ENCODE measurements at regions not wholly inside any gene's neighbourhood (a gene's known extent, or its start where the extent isn't known, plus 50 kb on each side); places are given as distances from the start of the nearest gene placed in this dataset.

DNA sequence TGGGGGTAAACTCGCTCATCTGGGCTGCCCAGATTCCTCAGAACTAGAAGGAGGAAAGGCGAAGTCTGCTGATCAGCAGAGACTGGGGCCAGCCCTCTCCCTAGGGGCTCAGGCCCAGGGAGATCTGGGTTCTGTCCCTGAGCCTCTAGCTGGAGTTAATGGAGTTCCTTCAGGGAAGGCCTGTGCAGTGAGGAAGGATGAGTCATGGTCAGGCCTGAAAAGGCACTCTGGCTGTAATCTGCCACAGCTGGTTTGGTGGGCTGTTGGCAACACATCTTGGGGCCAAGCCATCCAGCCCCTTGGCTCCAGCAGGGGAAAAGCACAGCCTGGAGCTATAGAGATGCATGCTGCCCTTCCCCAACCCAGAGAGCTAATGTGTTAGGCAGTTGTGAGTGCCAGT lies 459.6 kb downstream of the PRELID2 start:
- H3K36me3 ChIP-seq (ENCODE audit: control insufficient read depth in 2 of 2, extremely low read depth in 1 of 2, insufficient read depth in 1 of 2, low read length in 1 of 2): no peaks in the 10 kb centered on the region

DNA sequence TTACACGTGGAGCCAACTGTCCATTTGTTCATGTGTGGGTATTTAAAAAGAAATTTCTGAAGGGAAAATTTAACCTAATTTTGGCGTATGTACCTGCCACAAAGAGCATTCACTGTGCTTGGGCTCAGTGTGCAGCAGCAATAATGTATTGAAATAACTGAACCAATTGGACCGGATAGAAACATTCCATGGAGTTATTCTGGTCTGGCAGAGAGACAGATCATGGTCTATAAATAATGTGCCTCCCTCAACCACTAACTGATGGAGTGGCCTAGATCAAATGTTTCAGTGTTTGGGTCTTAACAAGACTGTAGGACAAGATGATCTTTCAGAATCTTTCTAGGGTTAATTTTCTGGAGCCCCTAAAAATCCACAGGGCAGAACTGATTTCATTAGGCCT lies 469.7 kb downstream of the PRELID2 start:
- Mint-ChIP-seq H3K27ac (no peak overlapping the region), H3K36me3 (no peaks in the 10 kb centered on the region), H3K27me3 (no peaks in the 10 kb centered on the region), H3K4me1 (no peaks in the 10 kb centered on the region), H3K4me3 (no peak overlapping the region), H3K9me3 (peaks cover 12 to 19% (median 13%) of the 10 kb centered on the region in 3 donors)
- Histone ChIP-seq H3K27ac (ENCODE audit: low read length) (no peak overlapping the region), H3K4me3 (ENCODE audit: control insufficient read depth in 1 of 2, extremely low read depth in 1 of 2, low read length in 1 of 2) (no peak overlapping the region), H3K36me3 (ENCODE audit: control insufficient read depth in 2 of 2, extremely low read depth in 1 of 2, insufficient read depth in 1 of 2, low read length in 1 of 2) (no peaks in the 10 kb centered on the region), H3K4me1 (ENCODE audit: control insufficient read depth in 1 of 2, extremely low read depth in 1 of 2, insufficient read depth in 2 of 2, low read length in 2 of 2) (no peaks in the 10 kb centered on the region), H3K9me3 (no peaks in the 10 kb centered on the region), H3K27me3 (replicated peaks in 1 of 2; ENCODE audit: control insufficient read depth in 2 of 2, extremely low read depth in 1 of 2, insufficient read depth in 2 of 2, low read length in 1 of 2) (no peaks in the 10 kb centered on the region)
- ChIA-PET POLR2A (no interaction called here), CTCF (no interaction called here)
- DNase-seq (no peak), ATAC-seq (replicated peaks in 1 of 4) (no peak)
- no CpG with 5 or more reads among the region's 3 CpGs for WGBS (ENCODE audit: insufficient coverage)

More for the DNA sequence above, 459.6 kb downstream of the PRELID2 start:
- H3K9me3 Mint-ChIP-seq: peaks cover 35 to 52% (median 42%) of the 10 kb centered on the region in 3 donors
- ATAC-seq (replicated peaks in 1 of 4) (no peak), DNase-seq (no peak)
- Histone ChIP-seq H3K4me1 (ENCODE audit: control insufficient read depth in 1 of 2, extremely low read depth in 1 of 2, insufficient read depth in 2 of 2, low read length in 2 of 2) (no peaks in the 10 kb centered on the region), H3K27me3 (replicated peaks in 1 of 2; ENCODE audit: control insufficient read depth in 2 of 2, extremely low read depth in 1 of 2, insufficient read depth in 2 of 2, low read length in 1 of 2) (no peaks in the 10 kb centered on the region), H3K4me3 (ENCODE audit: control insufficient read depth in 1 of 2, extremely low read depth in 1 of 2, low read length in 1 of 2) (no peak overlapping the region), H3K27ac (ENCODE audit: low read length) (no peak overlapping the region), H3K9me3 (no peaks in the 10 kb centered on the region)
- no peaks in the 10 kb centered on the region for H3K4me1 Mint-ChIP-seq
- CTCF ChIA-PET: no interaction called here
- POLR2A ChIA-PET: no interaction called here
- H3K4me3 Mint-ChIP-seq: no peak overlapping the region
- 60% methylated on average over 1 of the region's 2 CpGs for WGBS (ENCODE audit: insufficient coverage)
- no peaks in the 10 kb centered on the region for H3K36me3 Mint-ChIP-seq
- H3K27me3 Mint-ChIP-seq: no peaks in the 10 kb centered on the region
- H3K27ac Mint-ChIP-seq: no peak overlapping the region

DNA sequence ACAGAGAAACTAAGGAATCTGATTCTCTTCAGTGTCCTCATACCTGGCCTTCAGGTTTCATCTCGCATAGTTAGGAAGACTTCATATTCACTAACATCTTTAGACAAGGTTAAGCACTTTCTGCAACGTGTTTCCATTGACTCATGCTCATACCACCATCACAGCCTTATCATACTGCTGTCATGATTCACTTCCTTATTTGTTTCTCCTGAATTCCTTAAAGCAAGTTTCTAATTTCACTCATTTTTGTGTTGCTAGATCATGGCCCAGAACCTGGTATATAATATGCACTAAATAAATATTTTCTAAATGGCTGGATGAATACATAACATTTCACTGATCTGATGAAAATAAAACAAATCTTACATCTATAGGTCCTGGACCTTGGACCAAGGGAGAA lies 472.9 kb downstream of the PRELID2 start:
- H3K36me3 ChIP-seq (ENCODE audit: control insufficient read depth in 2 of 2, extremely low read depth in 1 of 2, insufficient read depth in 1 of 2, low read length in 1 of 2): no peaks in the 10 kb centered on the region
- Mint-ChIP-seq H3K4me3 (no peak overlapping the region), H3K9me3 (peaks cover 8 to 15% (median 11%) of the 10 kb centered on the region in 3 donors), H3K27me3 (no peaks in the 10 kb centered on the region), H3K4me1 (no peaks in the 10 kb centered on the region), H3K36me3 (no peaks in the 10 kb centered on the region), H3K27ac (no peak overlapping the region)
- DNase-seq: no peak
- no peaks in the 10 kb centered on the region for H3K27me3 ChIP-seq (replicated peaks in 1 of 2; ENCODE audit: control insufficient read depth in 2 of 2, extremely low read depth in 1 of 2, insufficient read depth in 2 of 2, low read length in 1 of 2)
- no peaks in the 10 kb centered on the region for H3K9me3 ChIP-seq
- 46% methylated on average over 2 of the region's 2 CpGs for WGBS (ENCODE audit: insufficient coverage)
- ChIA-PET POLR2A (no interaction called here), CTCF (no interaction called here)
- no peak for ATAC-seq (replicated peaks in 1 of 4)
- H3K4me1 ChIP-seq (ENCODE audit: control insufficient read depth in 1 of 2, extremely low read depth in 1 of 2, insufficient read depth in 2 of 2, low read length in 2 of 2): no peaks in the 10 kb centered on the region
- no peak overlapping the region for H3K4me3 ChIP-seq (ENCODE audit: control insufficient read depth in 1 of 2, extremely low read depth in 1 of 2, low read length in 1 of 2)
- no peak overlapping the region for H3K27ac ChIP-seq (ENCODE audit: low read length)

DNA sequence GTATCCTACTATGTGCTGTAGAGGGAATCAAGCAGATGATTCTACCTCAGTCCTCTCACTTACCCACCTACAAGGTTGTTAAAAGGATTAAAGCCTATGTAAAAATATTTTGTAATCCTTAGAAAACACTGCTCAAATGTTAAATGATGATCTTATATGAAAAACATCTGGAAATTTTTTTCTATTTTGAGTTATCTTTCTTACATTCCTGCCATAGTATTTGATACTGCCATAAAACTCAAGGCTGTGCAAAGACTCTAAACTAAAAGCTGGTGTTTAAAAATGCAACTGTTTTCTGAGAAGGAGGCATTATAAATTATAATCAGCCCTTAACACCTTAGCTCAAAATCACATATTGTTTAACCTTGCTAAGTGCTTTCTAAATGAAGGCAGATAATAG lies 474.2 kb downstream of the PRELID2 start:
- no peak for ATAC-seq (replicated peaks in 1 of 4)
- no peaks in the 10 kb centered on the region for H3K27me3 Mint-ChIP-seq

DNA sequence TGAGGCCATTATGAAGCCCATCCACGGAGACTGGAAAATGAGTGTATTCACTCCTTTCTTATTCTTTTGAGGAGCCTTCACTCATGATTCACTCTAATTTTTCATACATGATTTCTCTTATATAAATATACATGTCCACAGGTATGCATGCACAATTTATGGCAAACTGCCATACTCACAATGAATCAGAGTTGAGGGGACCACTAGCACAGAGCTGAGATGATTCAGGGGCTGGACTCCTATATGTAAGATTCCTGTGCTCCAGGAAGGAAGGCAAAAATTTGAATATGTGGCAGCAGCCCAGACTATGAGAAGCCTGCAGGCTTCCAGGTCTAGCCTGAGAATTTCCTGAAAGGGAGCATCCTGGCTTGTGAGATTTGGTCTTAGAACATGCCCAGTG lies 484.6 kb downstream of the PRELID2 start:
- H3K27ac ChIP-seq (ENCODE audit: low read length): no peak overlapping the region
- H3K36me3 ChIP-seq (ENCODE audit: control insufficient read depth in 2 of 2, extremely low read depth in 1 of 2, insufficient read depth in 1 of 2, low read length in 1 of 2): no peaks in the 10 kb centered on the region
- Mint-ChIP-seq H3K9me3 (peaks cover 0 to 12% (median 6%) of the 10 kb centered on the region in 3 donors), H3K36me3 (no peaks in the 10 kb centered on the region), H3K4me1 (no peaks in the 10 kb centered on the region), H3K27me3 (no peaks in the 10 kb centered on the region), H3K27ac (no peak overlapping the region), H3K4me3 (no peak overlapping the region)
- DNase-seq: no peak
- H3K4me1 ChIP-seq (ENCODE audit: control insufficient read depth in 1 of 2, extremely low read depth in 1 of 2, insufficient read depth in 2 of 2, low read length in 2 of 2): no peaks in the 10 kb centered on the region
- ATAC-seq (replicated peaks in 1 of 4): no peak
- ChIA-PET POLR2A (interaction anchor here in 1 of 2 donors (0.5 kb wide), 1 partner anchor 17 kb away, joined by 6 read pairs; no protein-coding TSS in a partner anchor), CTCF (no interaction called here)
- no peak overlapping the region for H3K4me3 ChIP-seq (ENCODE audit: control insufficient read depth in 1 of 2, extremely low read depth in 1 of 2, low read length in 1 of 2)
- WGBS (ENCODE audit: insufficient coverage): no CpG with 5 or more reads among the region's 1 CpG
- H3K9me3 ChIP-seq: no peaks in the 10 kb centered on the region
- no peaks in the 10 kb centered on the region for H3K27me3 ChIP-seq (replicated peaks in 1 of 2; ENCODE audit: control insufficient read depth in 2 of 2, extremely low read depth in 1 of 2, insufficient read depth in 2 of 2, low read length in 1 of 2)

More for the DNA sequence above, 474.2 kb downstream of the PRELID2 start:
- Mint-ChIP-seq H3K4me1 (no peaks in the 10 kb centered on the region), H3K9me3 (peaks cover 8 to 15% (median 8%) of the 10 kb centered on the region in 3 donors), H3K36me3 (no peaks in the 10 kb centered on the region), H3K4me3 (no peak overlapping the region), H3K27ac (no peak overlapping the region)
- no peaks in the 10 kb centered on the region for H3K36me3 ChIP-seq (ENCODE audit: control insufficient read depth in 2 of 2, extremely low read depth in 1 of 2, insufficient read depth in 1 of 2, low read length in 1 of 2)
- H3K27ac ChIP-seq (ENCODE audit: low read length): no peak overlapping the region
- no peak for DNase-seq
- no peaks in the 10 kb centered on the region for H3K4me1 ChIP-seq (ENCODE audit: control insufficient read depth in 1 of 2, extremely low read depth in 1 of 2, insufficient read depth in 2 of 2, low read length in 2 of 2)
- no peaks in the 10 kb centered on the region for H3K9me3 ChIP-seq
- POLR2A ChIA-PET: interaction anchor here in 1 of 2 donors (0.7 kb wide), 1 partner anchor 18 kb away, joined by 3 read pairs; no protein-coding TSS in a partner anchor
- no peak overlapping the region for H3K4me3 ChIP-seq (ENCODE audit: control insufficient read depth in 1 of 2, extremely low read depth in 1 of 2, low read length in 1 of 2)
- H3K27me3 ChIP-seq (replicated peaks in 1 of 2; ENCODE audit: control insufficient read depth in 2 of 2, extremely low read depth in 1 of 2, insufficient read depth in 2 of 2, low read length in 1 of 2): no peaks in the 10 kb centered on the region
- CTCF ChIA-PET: no interaction called here

DNA sequence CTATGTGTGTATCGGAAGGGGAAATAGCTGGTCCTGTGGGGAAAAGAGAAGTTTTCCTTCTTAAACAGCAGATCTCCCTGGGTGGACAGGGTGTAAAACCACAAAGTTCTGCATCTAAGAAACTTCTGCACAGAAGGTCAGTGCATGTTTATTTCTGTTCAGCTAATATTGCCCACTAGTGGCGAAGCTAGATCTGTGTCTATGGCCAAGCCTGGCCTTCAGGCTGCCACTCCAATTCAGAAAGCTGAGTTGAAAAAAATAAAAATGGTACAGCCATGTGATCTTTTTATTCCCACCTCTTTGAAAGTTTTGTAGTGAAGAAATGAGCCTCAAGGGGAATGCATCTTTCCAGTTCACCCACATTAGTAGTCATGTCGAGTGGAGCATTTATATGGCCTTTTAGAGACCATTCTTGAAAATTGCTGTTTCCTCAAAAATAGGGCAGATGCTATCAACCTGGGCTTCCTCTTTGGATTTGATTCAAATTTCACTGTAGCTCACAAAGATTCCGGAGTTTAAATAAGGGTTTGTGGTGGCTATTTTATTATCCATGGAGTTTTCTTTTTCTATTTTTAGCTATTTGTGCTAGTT lies 488.0 kb downstream of the PRELID2 start:
- ATAC-seq (replicated peaks in 1 of 4): no peak
- Mint-ChIP-seq H3K27ac (no peak overlapping the region), H3K36me3 (no peaks in the 10 kb centered on the region), H3K9me3 (peaks cover 0 to 9% (median 0%) of the 10 kb centered on the region in 3 donors), H3K4me3 (no peak overlapping the region), H3K4me1 (no peaks in the 10 kb centered on the region), H3K27me3 (no peaks in the 10 kb centered on the region)
- no peak overlapping the region for H3K4me3 ChIP-seq (ENCODE audit: control insufficient read depth in 1 of 2, extremely low read depth in 1 of 2, low read length in 1 of 2)
- no peaks in the 10 kb centered on the region for H3K4me1 ChIP-seq (ENCODE audit: control insufficient read depth in 1 of 2, extremely low read depth in 1 of 2, insufficient read depth in 2 of 2, low read length in 2 of 2)
- no peak for DNase-seq
- POLR2A ChIA-PET: interaction anchor here in 1 of 2 donors (0.5 kb wide), 1 partner anchor 250 kb away, joined by 4 read pairs; no protein-coding TSS in a partner anchor
- no peaks in the 10 kb centered on the region for H3K36me3 ChIP-seq (ENCODE audit: control insufficient read depth in 2 of 2, extremely low read depth in 1 of 2, insufficient read depth in 1 of 2, low read length in 1 of 2)
- H3K27ac ChIP-seq (ENCODE audit: low read length): no peak overlapping the region
- CTCF ChIA-PET: no interaction called here
- H3K27me3 ChIP-seq (replicated peaks in 1 of 2; ENCODE audit: control insufficient read depth in 2 of 2, extremely low read depth in 1 of 2, insufficient read depth in 2 of 2, low read length in 1 of 2): no peaks in the 10 kb centered on the region
- no peaks in the 10 kb centered on the region for H3K9me3 ChIP-seq
- WGBS (ENCODE audit: insufficient coverage): no CpG with 5 or more reads among the region's 4 CpGs
